H1 (cell line): ENCODE measurements at regions not wholly inside any gene's neighbourhood (a gene's known extent, or its start where the extent isn't known, plus 50 kb on each side); places are given as distances from the start of the nearest gene placed in this dataset.

ENCODE experiments used
- CEBPB ChIP-seq: IDR thresholded peaks from 2 replicates; pipeline ENCODE4 v1.6.1; 2012; ENCODE audit warnings: low read depth, low read length
- POLR2A ChIP-seq, 2 experiments: IDR thresholded peaks; 1 replicate in 1 of 2; 2 replicates in 1 of 2; pipeline ENCODE4 v1.6.1; 2011; ENCODE audit warnings: low read depth in 2 of 2, low read length in 2 of 2, mild to moderate bottlenecking in 2 of 2; ENCODE audit errors: control extremely low read depth in 1 of 2
- SRF ChIP-seq: IDR thresholded peaks from 2 replicates; pipeline ENCODE4 v1.6.1; 2011; ENCODE audit warnings: mild to moderate bottlenecking, low read depth, low read length, moderate library complexity
- TF ChIP-seq, protein P1 (sequence below): IDR thresholded peaks from 2 replicates; pipeline ENCODE4 v1.6.1; 2011; ENCODE audit warnings: low read length, improper control_type of control experiment

DNA sequence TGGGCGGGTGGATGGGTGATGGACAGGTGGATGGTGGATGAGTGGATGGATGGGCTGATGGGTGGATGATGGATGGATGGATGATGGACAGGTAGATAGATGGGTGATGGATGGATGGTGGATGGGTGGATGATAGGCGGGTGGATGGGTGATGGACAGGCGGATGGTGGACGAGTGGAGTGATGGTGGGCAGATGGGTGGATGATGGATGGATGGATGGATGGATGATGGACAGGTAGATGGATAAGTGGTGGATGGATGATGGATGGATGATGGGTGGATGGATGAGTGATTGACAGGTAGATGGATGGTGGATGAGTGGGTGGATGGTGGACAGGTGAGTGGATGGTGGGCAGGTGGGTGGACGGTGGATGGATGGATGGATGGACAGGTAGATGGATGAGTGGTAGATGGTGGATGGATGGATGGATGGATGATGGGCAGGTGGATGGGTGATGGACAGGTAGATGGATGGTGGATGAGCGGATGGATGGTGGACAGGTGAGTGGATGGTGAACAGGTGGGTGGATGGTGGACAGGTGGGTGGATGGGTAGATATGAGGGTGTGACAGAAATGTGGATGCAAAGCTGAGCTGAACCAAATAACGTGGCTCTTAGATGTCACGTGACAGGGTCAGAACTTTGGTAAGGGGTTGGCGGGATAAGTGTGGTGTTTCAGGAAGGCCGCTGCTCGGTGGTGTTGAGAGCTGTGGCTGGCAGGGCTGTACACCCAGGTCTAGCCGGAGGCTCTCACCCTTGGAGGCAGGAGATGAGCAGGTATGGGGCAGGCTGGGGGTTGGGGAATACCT, 234.3 kb upstream of the CIBAR2 start (continued):
- TF ChIP-seq SRF = no peak
- TF ChIP-seq CEBPB = no peak
- no peak for TF ChIP-seq POLR2A (IDR thresholded peaks at IDR 0.05; ENCODE audit: control extremely low read depth in 1 of 2, low read depth in 2 of 2, low read length in 2 of 2)
- TF ChIP-seq, protein P1, sequence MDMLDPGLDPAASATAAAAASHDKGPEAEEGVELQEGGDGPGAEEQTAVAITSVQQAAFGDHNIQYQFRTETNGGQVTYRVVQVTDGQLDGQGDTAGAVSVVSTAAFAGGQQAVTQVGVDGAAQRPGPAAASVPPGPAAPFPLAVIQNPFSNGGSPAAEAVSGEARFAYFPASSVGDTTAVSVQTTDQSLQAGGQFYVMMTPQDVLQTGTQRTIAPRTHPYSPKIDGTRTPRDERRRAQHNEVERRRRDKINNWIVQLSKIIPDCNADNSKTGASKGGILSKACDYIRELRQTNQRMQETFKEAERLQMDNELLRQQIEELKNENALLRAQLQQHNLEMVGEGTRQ = no peak
